Heart right ventricle (tissue), 16 donors: ENCODE measurements at regions not wholly inside any gene's neighbourhood (a gene's known extent, or its start where the extent isn't known, plus 50 kb on each side); places are given as distances from the start of the nearest gene placed in this dataset.
A peak's percentile ranks its signal among the peaks of the same experiment; 100 is the strongest.

ENCODE experiments used
- ATAC-seq, 8 donors: fragments of 200-7000 bp; cut with Tn5 transposase; one replicate each; pipeline ENCODE4 v1.9.1; 2020; ENCODE audit warnings: mild to moderate bottlenecking in 8 of 8, moderate library complexity in 8 of 8, moderate number of reproducible peaks in 1 of 8
- DNase-seq, 2 donors: peaks; one replicate each; pipeline ENCODE4 v3.0.0-alpha.2; 2020
- H3K27ac ChIP-seq, 10 donors: fragments of 200-600 bp; sonication (generic) in 2 of 10; one replicate each; pipeline versions ENCODE4 v1.5.0 to v1.8.0; 2020 to 2022; ENCODE audit warnings: mild to moderate bottlenecking in 3 of 10
- H3K27me3 ChIP-seq, 7 donors: fragments of 200-600 bp; one replicate each; pipeline ENCODE4 v1.8.0; 2021 to 2022; ENCODE audit warnings: mild to moderate bottlenecking in 2 of 7
- H3K36me3 ChIP-seq, 9 donors: fragments of 200-600 bp; sonication (generic) in 1 of 9; one replicate each; pipeline versions ENCODE4 v1.5.0 to v1.8.0; 2020 to 2022; ENCODE audit warnings: mild to moderate bottlenecking in 2 of 9
- H3K4me1 ChIP-seq, 9 donors: fragments of 200-600 bp; sonication (generic) in 1 of 9; one replicate each; pipeline versions ENCODE4 v1.5.0 to v1.8.0; 2020 to 2022; ENCODE audit warnings: mild to moderate bottlenecking in 4 of 9
- H3K4me3 ChIP-seq, 10 donors: fragments of 200-600 bp; sonication (generic) in 2 of 10; one replicate each; pipeline versions ENCODE4 v1.5.0 to v1.8.0; 2020 to 2022; ENCODE audit warnings: mild to moderate bottlenecking in 7 of 10, moderate library complexity in 2 of 10
- H3K9me3 ChIP-seq, 11 donors: fragments of 200-600 bp in 10 of 11; sonication (generic) in 2 of 11; one replicate each; pipeline versions ENCODE4 v1.5.0 to v1.8.0; 2013 to 2022; ENCODE audit warnings: mild to moderate bottlenecking in 2 of 11, control low read depth in 1 of 11, moderate library complexity in 1 of 11
- WGBS, 2 donors: extraction: QIAGEN DNeasy Blood & Tissue Kit; methylation state at CpG; one replicate each; pipeline ENCODE4 v1.1.7; 2013; ENCODE audit warnings: inconsistent platforms in 1 of 2; 5-methylcytosine and 5-hydroxymethylcytosine counted together
- intact Hi-C, 10 donors: fragments of 100-400 bp; cut with DNase I; formaldehyde crosslinking; loops; one replicate each; pipeline versions ENCODE4 v1.11.1 to v1.14.2; 2022
- TF ChIP-seq, protein P1 (sequence below), 9 donors: fragments of 200-600 bp; sonication (generic) in 2 of 9; IDR thresholded peaks; one replicate each; pipeline versions ENCODE4 v1.5.0 to v1.8.0; 2021 to 2022; ENCODE audit warnings: antibody characterized with exemption in 9 of 9, mild to moderate bottlenecking in 5 of 9, moderate library complexity in 1 of 9
- donor health status: Arrhythmogenic right ventricular cardiomyopathy.
- donor health status: ischemic (EF 13 %, LVEDD 7.1; RV severe dilation, severe dysfunction).
- donor health status: healthy with polysubstance abuse.
- donor health status: DM: no; HTN: yes; CAD: no.
- donor health status: DM: no; HTN: no; CAD: no.
- donor health status: ischemic (EF 25% LVEDD 6.9; RV normal size, moderate dysfunction).
- donor health status: ischemic (EF 25% LVEDD 5.7; RV mildly dilated, moderate dysfunction).
- donor health status: healthy.
- donor health status: DM: yes; HTN: yes; CAD: no.
- donor health status: Ischemic cardiomyopathy.
- donor health status: ischemic (EF 35%, LVEDD 5.7; RV mildly dilated, moderate dysfunction).
- donor health status: nonischemic (EF 11% LVEDD 7.7; RV severe dilation, severe dysfunction).
- donor health status: DM: yes; HTN: yes; CAD: no.
- donor health status: PGD.
- donor health status: ischemic (EF 29% LVEDD 5.4; RV normal size, mild dysfunction).
- donor health status: nonischemic (EF 23%, LVEDD 6.1; RV moderate dilation, normal function).

- TF ChIP-seq, protein P1, sequence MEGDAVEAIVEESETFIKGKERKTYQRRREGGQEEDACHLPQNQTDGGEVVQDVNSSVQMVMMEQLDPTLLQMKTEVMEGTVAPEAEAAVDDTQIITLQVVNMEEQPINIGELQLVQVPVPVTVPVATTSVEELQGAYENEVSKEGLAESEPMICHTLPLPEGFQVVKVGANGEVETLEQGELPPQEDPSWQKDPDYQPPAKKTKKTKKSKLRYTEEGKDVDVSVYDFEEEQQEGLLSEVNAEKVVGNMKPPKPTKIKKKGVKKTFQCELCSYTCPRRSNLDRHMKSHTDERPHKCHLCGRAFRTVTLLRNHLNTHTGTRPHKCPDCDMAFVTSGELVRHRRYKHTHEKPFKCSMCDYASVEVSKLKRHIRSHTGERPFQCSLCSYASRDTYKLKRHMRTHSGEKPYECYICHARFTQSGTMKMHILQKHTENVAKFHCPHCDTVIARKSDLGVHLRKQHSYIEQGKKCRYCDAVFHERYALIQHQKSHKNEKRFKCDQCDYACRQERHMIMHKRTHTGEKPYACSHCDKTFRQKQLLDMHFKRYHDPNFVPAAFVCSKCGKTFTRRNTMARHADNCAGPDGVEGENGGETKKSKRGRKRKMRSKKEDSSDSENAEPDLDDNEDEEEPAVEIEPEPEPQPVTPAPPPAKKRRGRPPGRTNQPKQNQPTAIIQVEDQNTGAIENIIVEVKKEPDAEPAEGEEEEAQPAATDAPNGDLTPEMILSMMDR (IDR thresholded peaks at IDR 0.05), result no peak
- intact Hi-C loops, result no loop called here
- Histone ChIP-seq H3K27ac (peak overlapping the region in 8 of 10 donors; percentile 1 to 79 (median 59)), H3K4me1 (peaks cover 0 to 57% (median 4%) of the 10 kb centered on the region in 9 donors), H3K27me3 (no peaks in the 10 kb centered on the region), H3K36me3 (no peaks in the 10 kb centered on the region), H3K9me3 (peaks cover 0 to 4% (median 0%) of the 10 kb centered on the region in 11 donors), H3K4me3 (no peak overlapping the region)
- DNase-seq (no peak), ATAC-seq (peak in 1 of 8 donors; percentile 14)
- WGBS, 2 donors, result 70 to 75% methylated on average over 3 of the region's 3 CpGs
Observed at GRCh38 chr15:49718846-49719245, 98.0 kb downstream of the DTWD1 start.

GRCh38 chr15:49720261-49720660 lies 99.4 kb downstream of the DTWD1 start:
- H3K4me3 ChIP-seq, result no peak overlapping the region
- DNase-seq (no peak), ATAC-seq (peak in 1 of 8 donors; percentile 62)
- H3K9me3 ChIP-seq, result peaks cover 0 to 4% (median 0%) of the 10 kb centered on the region in 11 donors
- H3K36me3 ChIP-seq, result no peaks in the 10 kb centered on the region
- 61 to 74% methylated on average over 3 of the region's 3 CpGs for WGBS, 2 donors
- TF ChIP-seq, protein P1 (IDR thresholded peaks at IDR 0.05), result no peak
- intact Hi-C loops, result no loop called here
- peaks cover 0 to 50% (median 4%) of the 10 kb centered on the region in 9 donors for H3K4me1 ChIP-seq
- no peaks in the 10 kb centered on the region for H3K27me3 ChIP-seq
- peak overlapping the region in 4 of 10 donors; percentile 19 to 78 (median 39) for H3K27ac ChIP-seq

DNA sequence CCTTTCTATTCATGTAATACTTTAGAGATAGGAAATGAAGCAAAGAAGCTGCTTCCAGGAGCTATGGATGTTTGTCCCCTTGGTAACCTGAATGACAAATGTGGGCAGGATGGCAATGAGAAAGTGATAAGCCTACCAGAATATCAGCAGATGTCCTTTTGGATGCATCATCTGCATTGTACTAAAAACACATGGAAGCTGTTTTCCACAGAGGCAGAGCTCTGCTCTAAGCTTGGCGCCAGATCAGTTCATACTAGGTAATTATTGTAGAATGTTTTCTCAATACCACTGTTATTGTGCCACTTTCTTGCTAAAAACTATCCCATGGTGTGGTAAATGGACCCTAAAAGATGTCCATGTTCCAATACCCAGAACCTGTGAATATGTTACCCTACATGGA lies 100.2 kb downstream of the DTWD1 start:
- Histone ChIP-seq H3K27ac (peak overlapping the region in 1 of 10 donors; percentile 17), H3K9me3 (peaks cover 0 to 10% (median 2%) of the 10 kb centered on the region in 11 donors), H3K36me3 (no peaks in the 10 kb centered on the region), H3K4me3 (no peak overlapping the region), H3K4me1 (peaks cover 0 to 46% (median 4%) of the 10 kb centered on the region in 9 donors), H3K27me3 (no peaks in the 10 kb centered on the region)
- DNase-seq, result no peak
- intact Hi-C loops, result no loop called here
- 96 to 97% methylated on average over 1 of the region's 1 CpG for WGBS, 2 donors
- no peak for ATAC-seq
- TF ChIP-seq, protein P1 (IDR thresholded peaks at IDR 0.05), result no peak

DNA sequence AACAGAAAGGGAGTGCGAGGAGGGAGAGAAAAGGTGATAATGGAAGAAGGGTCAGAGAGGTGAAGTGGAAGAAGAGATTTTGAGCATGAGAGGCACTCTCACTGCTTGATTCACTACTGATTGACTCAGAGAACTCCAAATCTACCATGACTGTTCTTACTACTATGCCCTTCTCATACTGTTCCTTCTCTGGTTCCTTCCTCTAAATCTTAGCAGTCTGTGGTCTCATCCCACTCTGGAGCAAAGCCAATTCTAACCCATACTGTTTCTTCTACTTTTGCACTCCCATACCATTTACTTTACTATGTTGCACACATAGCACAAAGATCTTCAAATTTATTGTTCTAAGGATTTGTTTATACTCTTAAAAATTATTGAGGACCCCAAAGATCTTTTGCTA lies 100.8 kb downstream of the DTWD1 start:
- no peak overlapping the region for H3K27ac ChIP-seq
- WGBS, 2 donors, result 84 to 95% methylated on average over 1 of the region's 1 CpG
- H3K4me1 ChIP-seq, result peaks cover 0 to 46% (median 4%) of the 10 kb centered on the region in 9 donors
- H3K27me3 ChIP-seq, result no peaks in the 10 kb centered on the region
- ATAC-seq (no peak), DNase-seq (no peak)
- intact Hi-C loops, result no loop called here
- TF ChIP-seq, protein P1 (IDR thresholded peaks at IDR 0.05), result no peak
- H3K4me3 ChIP-seq, result no peak overlapping the region
- H3K9me3 ChIP-seq, result peaks cover 0 to 15% (median 7%) of the 10 kb centered on the region in 11 donors
- no peaks in the 10 kb centered on the region for H3K36me3 ChIP-seq
